ENCODE measurements at regions not wholly inside any gene's neighbourhood (a gene's known extent, or its start where the extent isn't known, plus 50 kb on each side); places are given as distances from the start of the nearest gene placed in this dataset.

DNA sequence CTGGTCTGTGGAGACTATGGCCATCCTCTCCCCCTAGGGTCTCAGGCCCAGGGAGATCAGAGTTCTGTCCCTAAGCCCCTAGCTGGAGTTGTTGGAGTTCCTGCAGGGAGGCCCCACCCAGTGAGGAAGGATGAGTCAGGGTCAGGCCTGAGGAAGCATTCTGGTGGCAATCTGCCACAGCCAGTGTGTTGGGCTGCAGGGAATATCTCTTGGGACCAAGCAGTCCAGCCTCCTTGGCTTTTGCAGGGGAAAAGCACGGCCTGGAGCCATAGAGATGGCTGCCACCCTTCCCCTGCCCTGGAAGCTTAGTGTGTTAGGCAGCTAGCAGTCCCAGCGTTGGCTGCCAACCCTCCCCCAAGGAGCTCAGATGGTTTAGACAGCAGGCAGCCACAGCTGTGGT, 202.4 kb downstream of the RTL9 start:
- TF ChIP-seq EP300 (IDR thresholded peaks at IDR 0.05; ENCODE audit: low read depth): no peak
- no peak for TF ChIP-seq POLR2A (IDR thresholded peaks at IDR 0.05)
- TF ChIP-seq, protein P1, sequence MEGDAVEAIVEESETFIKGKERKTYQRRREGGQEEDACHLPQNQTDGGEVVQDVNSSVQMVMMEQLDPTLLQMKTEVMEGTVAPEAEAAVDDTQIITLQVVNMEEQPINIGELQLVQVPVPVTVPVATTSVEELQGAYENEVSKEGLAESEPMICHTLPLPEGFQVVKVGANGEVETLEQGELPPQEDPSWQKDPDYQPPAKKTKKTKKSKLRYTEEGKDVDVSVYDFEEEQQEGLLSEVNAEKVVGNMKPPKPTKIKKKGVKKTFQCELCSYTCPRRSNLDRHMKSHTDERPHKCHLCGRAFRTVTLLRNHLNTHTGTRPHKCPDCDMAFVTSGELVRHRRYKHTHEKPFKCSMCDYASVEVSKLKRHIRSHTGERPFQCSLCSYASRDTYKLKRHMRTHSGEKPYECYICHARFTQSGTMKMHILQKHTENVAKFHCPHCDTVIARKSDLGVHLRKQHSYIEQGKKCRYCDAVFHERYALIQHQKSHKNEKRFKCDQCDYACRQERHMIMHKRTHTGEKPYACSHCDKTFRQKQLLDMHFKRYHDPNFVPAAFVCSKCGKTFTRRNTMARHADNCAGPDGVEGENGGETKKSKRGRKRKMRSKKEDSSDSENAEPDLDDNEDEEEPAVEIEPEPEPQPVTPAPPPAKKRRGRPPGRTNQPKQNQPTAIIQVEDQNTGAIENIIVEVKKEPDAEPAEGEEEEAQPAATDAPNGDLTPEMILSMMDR (IDR thresholded peaks at IDR 0.05): no peak
- no peak for TF ChIP-seq POLR2AphosphoS5 (IDR thresholded peaks at IDR 0.05)
- H3K36me3 ChIP-seq: no peaks in the 10 kb centered on the region
- intact Hi-C loops (cut with DNase I; ENCODE audit: low total_unique reads) (no loop called here), in situ Hi-C loops (cut with MboI; ENCODE audit: low pct_ligation_motif_present in 1 of 4, low pct_unique_long_range_greater_than_20kb in 1 of 4, low sequenced_read_pairs in 3 of 4) (no loop called here)
- no peak for DNase-seq
- WGBS, 2 donors (ENCODE audit: low coverage in 1 of 2): 43% methylated on average over 2 of the region's 2 CpGs; no CpG with 5 or more reads in 1 of the 2 donors
- H3K27ac ChIP-seq: no peak overlapping the region
- no peaks in the 10 kb centered on the region for H3K4me1 ChIP-seq
- H3K9me3 ChIP-seq: no peaks in the 10 kb centered on the region
- H3K27me3 ChIP-seq: no peaks in the 10 kb centered on the region
- no peak overlapping the region for H3K4me3 ChIP-seq

DNA sequence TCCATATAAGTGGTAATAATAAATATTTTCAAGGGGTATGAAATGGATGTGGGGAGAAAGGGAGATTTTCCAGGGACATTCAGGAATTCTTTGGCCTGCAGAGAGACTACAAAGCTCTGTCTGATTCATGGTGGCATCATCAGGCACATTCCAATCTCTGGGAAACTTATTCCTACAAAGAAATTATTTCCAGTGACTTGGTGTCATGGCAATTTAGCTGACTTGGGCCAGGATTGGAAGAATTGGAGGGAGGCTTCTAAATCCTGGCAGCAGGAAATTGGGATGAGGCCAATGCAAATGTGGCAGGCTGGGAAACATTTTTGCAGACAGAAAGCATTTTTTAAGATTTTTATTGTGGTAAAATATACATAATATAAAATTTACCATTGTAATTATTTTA, 204.6 kb downstream of the RTL9 start:
- TF ChIP-seq POLR2A (IDR thresholded peaks at IDR 0.05) (no peak), POLR2AphosphoS5 (IDR thresholded peaks at IDR 0.05) (no peak)
- TF ChIP-seq, protein P1 (IDR thresholded peaks at IDR 0.05): no peak
- Histone ChIP-seq H3K27ac (no peak overlapping the region), H3K4me1 (no peaks in the 10 kb centered on the region), H3K27me3 (no peaks in the 10 kb centered on the region), H3K9me3 (no peaks in the 10 kb centered on the region), H3K4me3 (no peak overlapping the region), H3K36me3 (no peaks in the 10 kb centered on the region)
- no peak for DNase-seq
- in situ Hi-C loops (cut with MboI; ENCODE audit: low pct_ligation_motif_present in 1 of 4, low pct_unique_long_range_greater_than_20kb in 1 of 4, low sequenced_read_pairs in 3 of 4) (no loop called here), intact Hi-C loops (cut with DNase I; ENCODE audit: low total_unique reads) (no loop called here)

DNA sequence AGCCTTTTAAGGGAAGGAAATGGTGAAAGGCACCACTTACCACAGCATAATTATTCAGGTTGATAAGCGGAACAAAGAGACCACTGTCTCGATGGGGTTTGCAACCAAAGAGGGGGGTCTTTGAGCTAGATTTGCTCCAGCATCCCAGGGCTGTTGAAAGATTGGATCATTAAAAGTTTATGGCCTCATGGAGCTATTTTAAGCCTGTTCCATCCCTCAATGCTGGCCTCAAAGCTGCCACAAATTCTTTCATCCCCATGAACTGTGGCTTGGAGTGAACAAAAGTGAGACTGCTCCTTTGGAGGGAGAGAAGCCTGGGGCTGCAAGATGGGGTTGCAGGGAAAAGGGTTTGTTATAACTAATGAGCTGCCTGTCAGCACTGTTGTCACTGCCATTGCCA, 209.8 kb downstream of the RTL9 start:
- H3K4me1 ChIP-seq: no peaks in the 10 kb centered on the region
- no peak overlapping the region for H3K4me3 ChIP-seq
- TF ChIP-seq POLR2AphosphoS5 (IDR thresholded peaks at IDR 0.05): no peak
- TF ChIP-seq EP300 (IDR thresholded peaks at IDR 0.05; ENCODE audit: low read depth): no peak
- TF ChIP-seq POLR2A (IDR thresholded peaks at IDR 0.05): no peak
- TF ChIP-seq, protein P1 (IDR thresholded peaks at IDR 0.05): no peak
- H3K9me3 ChIP-seq: no peaks in the 10 kb centered on the region
- intact Hi-C loops (cut with DNase I; ENCODE audit: low total_unique reads): no loop called here
- no peaks in the 10 kb centered on the region for H3K27me3 ChIP-seq
- in situ Hi-C loops (cut with MboI; ENCODE audit: low pct_ligation_motif_present in 1 of 4, low pct_unique_long_range_greater_than_20kb in 1 of 4, low sequenced_read_pairs in 3 of 4): no loop called here
- WGBS, 2 donors (ENCODE audit: low coverage in 1 of 2): 61 to 100% methylated on average over 1 to 2 of the region's 2 CpGs
- no peak for DNase-seq
- no peak overlapping the region for H3K27ac ChIP-seq
- no peaks in the 10 kb centered on the region for H3K36me3 ChIP-seq

DNA sequence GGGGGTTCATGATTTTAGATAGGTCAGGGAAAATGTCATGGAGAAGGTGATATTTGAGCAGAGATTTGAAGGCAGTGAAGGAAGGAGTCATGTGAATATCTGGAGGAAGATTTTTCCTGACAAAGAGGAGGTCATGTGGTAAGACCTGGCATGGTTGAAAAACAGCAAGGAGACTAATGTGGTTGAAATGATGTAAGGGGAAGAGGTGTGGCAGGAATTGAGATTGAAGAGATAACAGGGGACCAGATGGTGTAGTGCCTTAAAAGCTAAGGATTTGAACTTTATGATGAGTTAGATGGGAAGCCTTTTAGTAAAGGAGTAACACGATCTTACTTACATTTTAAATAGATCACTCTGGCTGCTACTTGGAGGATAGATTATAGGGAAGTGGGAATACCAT, 210.9 kb downstream of the RTL9 start:
- no peak overlapping the region for H3K27ac ChIP-seq
- no peaks in the 10 kb centered on the region for H3K9me3 ChIP-seq
- H3K27me3 ChIP-seq: no peaks in the 10 kb centered on the region
- H3K36me3 ChIP-seq: no peaks in the 10 kb centered on the region
- no peak overlapping the region for H3K4me3 ChIP-seq
- TF ChIP-seq EP300 (IDR thresholded peaks at IDR 0.05; ENCODE audit: low read depth) (no peak), POLR2A (IDR thresholded peaks at IDR 0.05) (no peak), POLR2AphosphoS5 (IDR thresholded peaks at IDR 0.05) (no peak)
- TF ChIP-seq, protein P1 (IDR thresholded peaks at IDR 0.05): no peak
- intact Hi-C loops (cut with DNase I; ENCODE audit: low total_unique reads) (no loop called here), in situ Hi-C loops (cut with MboI; ENCODE audit: low pct_ligation_motif_present in 1 of 4, low pct_unique_long_range_greater_than_20kb in 1 of 4, low sequenced_read_pairs in 3 of 4) (no loop called here)
- 50 to 69% methylated on average over 1 of the region's 1 CpG for WGBS, 2 donors (ENCODE audit: low coverage in 1 of 2)
- H3K4me1 ChIP-seq: no peaks in the 10 kb centered on the region
- no peak for DNase-seq

Data from transverse colon (tissue), 4 donors.